ENCODE measurements at regions not wholly inside any gene's neighbourhood (a gene's known extent, or its start where the extent isn't known, plus 50 kb on each side); places are given as distances from the start of the nearest gene placed in this dataset.

GRCh38 chr5:143932584-143932983 lies 120.6 kb downstream of the HMHB1 start:
- H3K27me3 Mint-ChIP-seq (ENCODE audit: low read depth in 3 of 3), result peaks cover 0 to 11% (median 6%) of the 10 kb centered on the region in 3 donors

GRCh38 chr5:143933451-143933850 lies 121.5 kb downstream of the HMHB1 start:
- 63% methylated on average over 2 of the region's 3 CpGs for WGBS (ENCODE audit: insufficient coverage)
- Histone ChIP-seq H3K9me3 (replicated peaks in 1 of 2; ENCODE audit: control insufficient read depth in 1 of 2, insufficient read depth in 1 of 2, low read length in 2 of 2) (peaks cover 0 to 8% of the 10 kb centered on the region in 2 donors), H3K4me3 (replicated peaks in 1 of 3; ENCODE audit: low read depth in 2 of 3, low read length in 3 of 3) (no peak overlapping the region), H3K36me3 (replicated peaks in 1 of 2; ENCODE audit: control insufficient read depth in 1 of 2, insufficient read depth in 2 of 2, low read length in 2 of 2) (no peaks in the 10 kb centered on the region), H4K20me1 (ENCODE audit: insufficient read depth, low read length) (no peaks in the 10 kb centered on the region), H3K27ac (ENCODE audit: low read depth in 1 of 2, low read length in 2 of 2) (no peak overlapping the region), H3K4me2 (replicated peaks; ENCODE audit: extremely low read depth, low read length, poor library complexity, severe bottlenecking) (no peak overlapping the region), H3K79me2 (ENCODE audit: insufficient read depth, low read length) (no peaks in the 10 kb centered on the region), H3K27me3 (ENCODE audit: control insufficient read depth in 2 of 2, insufficient read depth in 2 of 2, low read length in 2 of 2) (no peaks in the 10 kb centered on the region), H3K4me1 (ENCODE audit: control insufficient read depth in 1 of 2, insufficient read depth in 2 of 2, low read length in 2 of 2) (no peaks in the 10 kb centered on the region), H2AFZ (ENCODE audit: insufficient read depth, low read depth, low read length, poor library complexity, severe bottlenecking) (no peak overlapping the region), H3K9ac (ENCODE audit: insufficient read depth, low read length, poor library complexity, severe bottlenecking) (no peak overlapping the region)
- Mint-ChIP-seq H3K4me3 (no peak overlapping the region), H3K9me3 (peaks cover 2 to 20% (median 12%) of the 10 kb centered on the region in 7 donors), H3K27ac (no peak overlapping the region), H3K4me1 (no peaks in the 10 kb centered on the region), H3K27me3 (ENCODE audit: low read depth in 3 of 3) (peaks cover 0 to 8% (median 6%) of the 10 kb centered on the region in 3 donors), H3K36me3 (no peaks in the 10 kb centered on the region)
- DNase-seq, result no peak
- no peak for TF ChIP-seq CTCF (IDR thresholded peaks at IDR 0.05)
- intact Hi-C loops (cut with micrococcal nuclease), result no loop called here

More at GRCh38 chr5:143932584-143932983, 120.6 kb downstream of the HMHB1 start:
- Mint-ChIP-seq H3K4me3 (no peak overlapping the region), H3K4me1 (no peaks in the 10 kb centered on the region), H3K36me3 (no peaks in the 10 kb centered on the region), H3K27ac (peak overlapping the region in 1 of 7 donors; percentile 38), H3K9me3 (peaks cover 2 to 20% (median 10%) of the 10 kb centered on the region in 7 donors)
- Histone ChIP-seq H3K36me3 (replicated peaks in 1 of 2; ENCODE audit: control insufficient read depth in 1 of 2, insufficient read depth in 2 of 2, low read length in 2 of 2) (no peaks in the 10 kb centered on the region), H3K27ac (ENCODE audit: low read depth in 1 of 2, low read length in 2 of 2) (no peak overlapping the region), H3K27me3 (ENCODE audit: control insufficient read depth in 2 of 2, insufficient read depth in 2 of 2, low read length in 2 of 2) (no peaks in the 10 kb centered on the region), H3K4me1 (ENCODE audit: control insufficient read depth in 1 of 2, insufficient read depth in 2 of 2, low read length in 2 of 2) (no peaks in the 10 kb centered on the region), H3K4me3 (replicated peaks in 1 of 3; ENCODE audit: low read depth in 2 of 3, low read length in 3 of 3) (no peak overlapping the region), H3K9ac (ENCODE audit: insufficient read depth, low read length, poor library complexity, severe bottlenecking) (no peak overlapping the region), H4K20me1 (ENCODE audit: insufficient read depth, low read length) (no peaks in the 10 kb centered on the region), H2AFZ (ENCODE audit: insufficient read depth, low read depth, low read length, poor library complexity, severe bottlenecking) (no peak overlapping the region), H3K4me2 (replicated peaks; ENCODE audit: extremely low read depth, low read length, poor library complexity, severe bottlenecking) (no peak overlapping the region), H3K79me2 (ENCODE audit: insufficient read depth, low read length) (no peaks in the 10 kb centered on the region), H3K9me3 (replicated peaks in 1 of 2; ENCODE audit: control insufficient read depth in 1 of 2, insufficient read depth in 1 of 2, low read length in 2 of 2) (peaks cover 0 to 8% of the 10 kb centered on the region in 2 donors)
- TF ChIP-seq CTCF (IDR thresholded peaks at IDR 0.05), result no peak
- DNase-seq, result no peak
- 100% methylated on average over 1 of the region's 1 CpG for WGBS (ENCODE audit: insufficient coverage)
- intact Hi-C loops (cut with micrococcal nuclease), result no loop called here
